ENCODE measurements at regions not wholly inside any gene's neighbourhood (a gene's known extent, or its start where the extent isn't known, plus 50 kb on each side); places are given as distances from the start of the nearest gene placed in this dataset.

DNA sequence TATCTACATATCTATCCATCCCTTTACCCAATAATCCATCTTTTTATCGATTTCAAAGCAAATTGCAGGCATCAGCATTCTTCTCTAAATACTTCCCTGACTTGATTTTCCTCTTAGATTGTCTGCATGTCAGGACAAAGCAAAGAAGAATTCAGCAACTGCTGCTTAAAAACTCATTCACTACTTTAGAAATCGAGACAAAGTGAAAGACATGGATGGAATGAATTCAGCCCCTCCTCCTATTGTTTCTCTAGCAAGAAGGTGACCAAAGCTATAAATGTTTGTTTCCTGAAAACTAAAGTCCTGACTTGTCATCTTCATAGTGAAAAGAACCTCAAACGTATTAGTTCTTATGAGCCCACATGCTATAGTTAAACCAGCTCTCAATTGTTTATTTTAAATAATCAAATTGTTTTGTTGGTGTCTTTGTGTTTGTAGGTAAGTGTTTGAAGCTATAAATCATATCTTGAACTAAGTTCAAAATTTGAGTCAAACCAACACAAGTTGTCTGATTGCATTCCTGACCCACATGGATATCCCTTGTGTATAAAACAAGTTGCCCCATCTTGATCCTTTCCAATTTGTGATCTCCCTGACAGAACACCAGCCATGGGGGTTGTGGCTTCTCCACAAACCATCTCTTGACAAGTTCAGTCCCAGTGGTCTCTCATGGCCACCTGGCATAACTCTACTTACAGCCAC, 58.6 kb upstream of the ARHGAP5 start:
- Histone ChIP-seq H3K27ac (ENCODE audit: extremely low read depth, low read depth, low read length) (no peak overlapping the region), H3K9ac (ENCODE audit: insufficient read depth in 1 of 2, low read depth in 2 of 2, low read length in 2 of 2) (no peak overlapping the region), H3K27me3 (ENCODE audit: control insufficient read depth in 2 of 2, insufficient read depth in 2 of 2, low read length in 2 of 2) (no peaks in the 10 kb centered on the region), H4K20me1 (replicated peaks; ENCODE audit: control insufficient read depth, insufficient read depth, low read length) (no peaks in the 10 kb centered on the region), H3K4me1 (replicated peaks in 1 of 2; ENCODE audit: control insufficient read depth in 2 of 2, insufficient read depth in 2 of 2, low read length in 2 of 2) (no peaks in the 10 kb centered on the region; a peak in 1 of 5 replicates), H3K9me1 (ENCODE audit: control insufficient read depth, insufficient read depth, low read length) (no peaks in the 10 kb centered on the region), H2AFZ (ENCODE audit: low read depth, low read length) (peak overlapping the region; percentile 45; the same call in 1 of the 2 replicates), H3K79me2 (ENCODE audit: control insufficient read depth, insufficient read depth, low read length) (no peaks in the 10 kb centered on the region), H3K4me2 (ENCODE audit: insufficient read depth, low read length) (no peak overlapping the region), H3K4me3 (no peak overlapping the region), H3K36me3 (ENCODE audit: control insufficient read depth, insufficient read depth, low read length) (no peaks in the 10 kb centered on the region), H3K9me3 (replicated peaks; ENCODE audit: control insufficient read depth, insufficient read depth, low read depth, low read length) (no peaks in the 10 kb centered on the region)
- no peak for FAIRE-seq
- no peak for DNase-seq (ENCODE audit: extremely low read depth in 1 of 4, low spot score in 3 of 4)
- WGBS (ENCODE audit: insufficient coverage, low coverage, missing lambda C conversion rate) = 0% methylated on average over 3 of the region's 3 CpGs
- ChIA-PET POLR2A (no interaction called here), CTCF (ENCODE audit: low intra/inter-chr PET ratio) (no interaction called here)
- BruUV-seq (replicated peaks) = no TSS peak
- TF ChIP-seq TGIF2 (CRISPR knock-in tag; IDR thresholded peaks at IDR 0.05) = no peak
- no peak for TF ChIP-seq ZNF717 (CRISPR knock-in tag; IDR thresholded peaks at IDR 0.05)
- TF ChIP-seq, protein P1, sequence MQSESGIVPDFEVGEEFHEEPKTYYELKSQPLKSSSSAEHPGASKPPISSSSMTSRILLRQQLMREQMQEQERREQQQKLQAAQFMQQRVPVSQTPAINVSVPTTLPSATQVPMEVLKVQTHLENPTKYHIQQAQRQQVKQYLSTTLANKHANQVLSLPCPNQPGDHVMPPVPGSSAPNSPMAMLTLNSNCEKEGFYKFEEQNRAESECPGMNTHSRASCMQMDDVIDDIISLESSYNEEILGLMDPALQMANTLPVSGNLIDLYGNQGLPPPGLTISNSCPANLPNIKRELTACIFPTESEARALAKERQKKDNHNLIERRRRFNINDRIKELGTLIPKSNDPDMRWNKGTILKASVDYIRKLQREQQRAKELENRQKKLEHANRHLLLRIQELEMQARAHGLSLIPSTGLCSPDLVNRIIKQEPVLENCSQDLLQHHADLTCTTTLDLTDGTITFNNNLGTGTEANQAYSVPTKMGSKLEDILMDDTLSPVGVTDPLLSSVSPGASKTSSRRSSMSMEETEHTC (IDR thresholded peaks at IDR 0.05) = no peak
- TF ChIP-seq, protein P2, sequence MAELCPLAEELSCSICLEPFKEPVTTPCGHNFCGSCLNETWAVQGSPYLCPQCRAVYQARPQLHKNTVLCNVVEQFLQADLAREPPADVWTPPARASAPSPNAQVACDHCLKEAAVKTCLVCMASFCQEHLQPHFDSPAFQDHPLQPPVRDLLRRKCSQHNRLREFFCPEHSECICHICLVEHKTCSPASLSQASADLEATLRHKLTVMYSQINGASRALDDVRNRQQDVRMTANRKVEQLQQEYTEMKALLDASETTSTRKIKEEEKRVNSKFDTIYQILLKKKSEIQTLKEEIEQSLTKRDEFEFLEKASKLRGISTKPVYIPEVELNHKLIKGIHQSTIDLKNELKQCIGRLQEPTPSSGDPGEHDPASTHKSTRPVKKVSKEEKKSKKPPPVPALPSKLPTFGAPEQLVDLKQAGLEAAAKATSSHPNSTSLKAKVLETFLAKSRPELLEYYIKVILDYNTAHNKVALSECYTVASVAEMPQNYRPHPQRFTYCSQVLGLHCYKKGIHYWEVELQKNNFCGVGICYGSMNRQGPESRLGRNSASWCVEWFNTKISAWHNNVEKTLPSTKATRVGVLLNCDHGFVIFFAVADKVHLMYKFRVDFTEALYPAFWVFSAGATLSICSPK (IDR thresholded peaks at IDR 0.05; ENCODE audit: borderline replicate concordance) = no peak
- TF ChIP-seq HSF4 (CRISPR knock-in tag; IDR thresholded peaks at IDR 0.05; ENCODE audit: borderline replicate concordance) = no peak
- TF ChIP-seq, protein P3, sequence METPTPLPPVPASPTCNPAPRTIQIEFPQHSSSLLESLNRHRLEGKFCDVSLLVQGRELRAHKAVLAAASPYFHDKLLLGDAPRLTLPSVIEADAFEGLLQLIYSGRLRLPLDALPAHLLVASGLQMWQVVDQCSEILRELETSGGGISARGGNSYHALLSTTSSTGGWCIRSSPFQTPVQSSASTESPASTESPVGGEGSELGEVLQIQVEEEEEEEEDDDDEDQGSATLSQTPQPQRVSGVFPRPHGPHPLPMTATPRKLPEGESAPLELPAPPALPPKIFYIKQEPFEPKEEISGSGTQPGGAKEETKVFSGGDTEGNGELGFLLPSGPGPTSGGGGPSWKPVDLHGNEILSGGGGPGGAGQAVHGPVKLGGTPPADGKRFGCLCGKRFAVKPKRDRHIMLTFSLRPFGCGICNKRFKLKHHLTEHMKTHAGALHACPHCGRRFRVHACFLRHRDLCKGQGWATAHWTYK (CRISPR knock-in tag; IDR thresholded peaks at IDR 0.05) = no peak
- TF ChIP-seq SRSF1 (IDR thresholded peaks at IDR 0.05; ENCODE audit: low read depth, low read length) = no peak
- TF ChIP-seq, protein P4, sequence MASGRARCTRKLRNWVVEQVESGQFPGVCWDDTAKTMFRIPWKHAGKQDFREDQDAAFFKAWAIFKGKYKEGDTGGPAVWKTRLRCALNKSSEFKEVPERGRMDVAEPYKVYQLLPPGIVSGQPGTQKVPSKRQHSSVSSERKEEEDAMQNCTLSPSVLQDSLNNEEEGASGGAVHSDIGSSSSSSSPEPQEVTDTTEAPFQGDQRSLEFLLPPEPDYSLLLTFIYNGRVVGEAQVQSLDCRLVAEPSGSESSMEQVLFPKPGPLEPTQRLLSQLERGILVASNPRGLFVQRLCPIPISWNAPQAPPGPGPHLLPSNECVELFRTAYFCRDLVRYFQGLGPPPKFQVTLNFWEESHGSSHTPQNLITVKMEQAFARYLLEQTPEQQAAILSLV (tag; IDR thresholded peaks at IDR 0.05) = no peak
- TF ChIP-seq BCOR (IDR thresholded peaks at IDR 0.05) = no peak
- TF ChIP-seq CEBPG (CRISPR knock-in tag; IDR thresholded peaks at IDR 0.05) = no peak
- TF ChIP-seq CEBPG (tag; conservative IDR thresholded peaks at IDR 0.05 in 1 of 2, IDR thresholded peaks at IDR 0.05 in 1 of 2) = no peak
- no peak for TF ChIP-seq IRF2 (CRISPR knock-in tag; IDR thresholded peaks at IDR 0.05)
- no peak for TF ChIP-seq KDM5B (IDR thresholded peaks at IDR 0.05; ENCODE audit: insufficient replicate concordance, low read depth, low read length)
- TF ChIP-seq ZFP36 (IDR thresholded peaks at IDR 0.05; ENCODE audit: low read depth, low read length, partially characterized antibody) = no peak
- TF ChIP-seq POLR2H (tag; IDR thresholded peaks at IDR 0.05; ENCODE audit: low read depth) = no peak
- no peak for TF ChIP-seq RFX7 (CRISPR knock-in tag; IDR thresholded peaks at IDR 0.05)
- no peak for TF ChIP-seq KAT2B (IDR thresholded peaks at IDR 0.05; ENCODE audit: low read depth, low read length)
- intact Hi-C loops (cut with micrococcal nuclease) = no loop called here
- in situ Hi-C loops (cut with MboI) = no loop called here
- no peak for ATAC-seq
